ENCODE measurements at regions not wholly inside any gene's neighbourhood (a gene's known extent, or its start where the extent isn't known, plus 50 kb on each side); places are given as distances from the start of the nearest gene placed in this dataset.
A peak's percentile ranks its signal among the peaks of the same experiment; 100 is the strongest.

- DNase-seq (ENCODE audit: low spot score), result peak; percentile 56
- TF ChIP-seq, protein P1, sequence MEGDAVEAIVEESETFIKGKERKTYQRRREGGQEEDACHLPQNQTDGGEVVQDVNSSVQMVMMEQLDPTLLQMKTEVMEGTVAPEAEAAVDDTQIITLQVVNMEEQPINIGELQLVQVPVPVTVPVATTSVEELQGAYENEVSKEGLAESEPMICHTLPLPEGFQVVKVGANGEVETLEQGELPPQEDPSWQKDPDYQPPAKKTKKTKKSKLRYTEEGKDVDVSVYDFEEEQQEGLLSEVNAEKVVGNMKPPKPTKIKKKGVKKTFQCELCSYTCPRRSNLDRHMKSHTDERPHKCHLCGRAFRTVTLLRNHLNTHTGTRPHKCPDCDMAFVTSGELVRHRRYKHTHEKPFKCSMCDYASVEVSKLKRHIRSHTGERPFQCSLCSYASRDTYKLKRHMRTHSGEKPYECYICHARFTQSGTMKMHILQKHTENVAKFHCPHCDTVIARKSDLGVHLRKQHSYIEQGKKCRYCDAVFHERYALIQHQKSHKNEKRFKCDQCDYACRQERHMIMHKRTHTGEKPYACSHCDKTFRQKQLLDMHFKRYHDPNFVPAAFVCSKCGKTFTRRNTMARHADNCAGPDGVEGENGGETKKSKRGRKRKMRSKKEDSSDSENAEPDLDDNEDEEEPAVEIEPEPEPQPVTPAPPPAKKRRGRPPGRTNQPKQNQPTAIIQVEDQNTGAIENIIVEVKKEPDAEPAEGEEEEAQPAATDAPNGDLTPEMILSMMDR (IDR thresholded peaks at IDR 0.05; ENCODE audit: borderline replicate concordance, control extremely low read depth, extremely low read depth, insufficient read depth, missing control alignments), result no peak
- in situ Hi-C loops (cut with MboI; ENCODE audit: low sequenced_read_pairs, unreplicated experiment), result no loop called here
Measured at GRCh38 chr7:128166603-128167041, 74.5 kb upstream of the LEP start.

GRCh38 chr7:128167042-128167701 lies 73.9 kb upstream of the LEP start:
- TF ChIP-seq, protein P1 (IDR thresholded peaks at IDR 0.05; ENCODE audit: borderline replicate concordance, control extremely low read depth, extremely low read depth, insufficient read depth, missing control alignments), result no peak
- DNase-seq (ENCODE audit: low spot score), result peak; percentile 77
- in situ Hi-C loops (cut with MboI; ENCODE audit: low sequenced_read_pairs, unreplicated experiment), result no loop called here

- DNase-seq (ENCODE audit: low spot score), result no peak
Measured at GRCh38 chr7:128167791-128168666, 73.0 kb upstream of the LEP start.

DNA sequence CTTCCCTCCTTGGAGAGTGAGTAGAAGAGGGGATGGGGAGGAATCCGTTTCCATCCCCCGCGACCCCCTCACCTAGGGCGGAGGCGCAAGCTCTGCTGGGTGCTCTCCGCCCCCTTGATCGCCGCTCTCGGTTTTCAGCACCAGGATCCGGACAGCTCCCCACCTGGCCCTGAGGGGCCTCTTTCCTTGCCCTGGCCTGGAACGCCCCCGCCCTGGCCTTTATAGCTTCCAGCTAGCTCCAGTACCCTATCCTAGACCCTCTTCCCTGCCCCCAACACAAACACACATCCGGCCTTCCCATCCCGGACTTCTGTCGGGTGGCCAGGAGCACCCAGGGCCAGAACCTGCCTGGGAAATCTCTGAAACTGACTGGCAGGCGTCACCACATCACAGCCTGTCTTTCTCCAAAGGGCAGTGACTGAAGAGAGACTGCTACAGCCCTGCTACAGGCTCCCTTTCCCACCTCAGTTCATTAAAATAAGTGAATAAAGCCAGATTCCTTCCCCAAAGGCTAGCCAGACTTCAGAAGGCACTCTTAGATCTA lies 72.3 kb upstream of the LEP start:
- TF ChIP-seq, protein P1 (IDR thresholded peaks at IDR 0.05; ENCODE audit: borderline replicate concordance, control extremely low read depth, extremely low read depth, insufficient read depth, missing control alignments), result no peak
- peak; percentile 58 for DNase-seq (ENCODE audit: low spot score)
- in situ Hi-C loops (cut with MboI; ENCODE audit: low sequenced_read_pairs, unreplicated experiment), result no loop called here

More at GRCh38 chr7:128167791-128168666, 73.0 kb upstream of the LEP start:
- TF ChIP-seq, protein P1 (IDR thresholded peaks at IDR 0.05; ENCODE audit: borderline replicate concordance, control extremely low read depth, extremely low read depth, insufficient read depth, missing control alignments), result no peak
- in situ Hi-C loops (cut with MboI; ENCODE audit: low sequenced_read_pairs, unreplicated experiment), result no loop called here

DNA sequence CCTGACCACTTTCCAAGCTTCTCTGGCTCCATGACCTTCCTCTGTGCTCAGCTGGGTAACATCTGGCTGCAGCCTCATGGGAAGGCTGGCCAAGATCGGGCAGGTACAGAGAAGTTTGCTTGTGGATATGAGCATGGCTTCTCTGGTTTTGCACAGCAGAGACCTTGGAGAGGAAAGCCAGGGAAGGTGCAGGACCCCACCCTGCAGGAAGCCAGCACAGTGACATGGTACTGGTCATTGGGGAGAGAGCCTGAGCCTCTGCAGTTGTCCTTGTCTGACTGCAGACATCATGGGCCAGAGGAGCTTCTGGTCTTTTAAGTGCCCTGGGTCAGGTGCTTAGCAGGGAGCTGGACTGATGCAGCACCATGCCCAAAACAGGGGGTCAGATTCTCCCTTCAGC lies 70.6 kb upstream of the LEP start:
- TF ChIP-seq, protein P1 (IDR thresholded peaks at IDR 0.05; ENCODE audit: borderline replicate concordance, control extremely low read depth, extremely low read depth, insufficient read depth, missing control alignments), result no peak
- DNase-seq (ENCODE audit: low spot score), result no peak
- in situ Hi-C loops (cut with MboI; ENCODE audit: low sequenced_read_pairs, unreplicated experiment), result no loop called here

DNA sequence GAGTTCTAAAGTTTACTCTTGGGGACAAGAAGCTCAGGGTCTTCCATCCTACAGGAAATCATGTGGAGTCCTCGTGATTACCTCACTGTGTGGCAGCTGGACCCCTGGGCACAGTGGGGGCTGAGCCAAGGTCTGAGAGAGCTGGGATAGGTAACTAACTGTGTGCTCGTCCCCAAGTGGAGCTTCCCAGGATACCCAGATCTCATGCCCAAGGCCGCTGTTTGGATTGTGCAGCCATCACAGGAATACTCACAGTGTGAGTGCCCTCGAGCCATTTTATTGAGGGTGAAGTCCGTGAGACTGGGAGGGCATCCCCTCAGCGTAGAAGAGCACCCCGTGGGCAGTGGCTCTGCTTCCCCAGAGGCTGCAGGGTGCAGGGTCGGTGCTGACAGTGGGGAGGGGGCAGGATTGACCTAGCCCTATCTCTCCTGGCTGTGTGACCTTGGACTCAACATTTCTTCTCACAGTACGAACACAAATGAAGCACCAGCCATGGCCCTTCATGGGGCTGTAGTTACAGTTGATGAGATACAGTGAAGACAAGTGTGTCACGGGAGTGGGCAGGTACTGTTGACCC lies 69.6 kb upstream of the LEP start:
- no peak for DNase-seq (ENCODE audit: low spot score)
- TF ChIP-seq, protein P1 (IDR thresholded peaks at IDR 0.05; ENCODE audit: borderline replicate concordance, control extremely low read depth, extremely low read depth, insufficient read depth, missing control alignments), result no peak
- in situ Hi-C loops (cut with MboI; ENCODE audit: low sequenced_read_pairs, unreplicated experiment), result no loop called here
